B cell (primary cell): ENCODE measurements at regions not wholly inside any gene's neighbourhood (a gene's known extent, or its start where the extent isn't known, plus 50 kb on each side); places are given as distances from the start of the nearest gene placed in this dataset.

Experiments used
- EZH2 ChIP-seq: IDR thresholded peaks from 2 replicates; pipeline ENCODE4 v1.6.1; 2012; ENCODE audit warnings: borderline replicate concordance, low read depth, mild to moderate bottlenecking, moderate library complexity, low read length; ENCODE audit not compliant: insufficient read depth, poor library complexity, severe bottlenecking
- TF ChIP-seq, protein P1 (sequence below): fragments of 200-600 bp; IDR thresholded peaks from one replicate; pipeline ENCODE4 v1.8.0; 2022; ENCODE audit warnings: antibody characterized with exemption, mild to moderate bottlenecking

DNA sequence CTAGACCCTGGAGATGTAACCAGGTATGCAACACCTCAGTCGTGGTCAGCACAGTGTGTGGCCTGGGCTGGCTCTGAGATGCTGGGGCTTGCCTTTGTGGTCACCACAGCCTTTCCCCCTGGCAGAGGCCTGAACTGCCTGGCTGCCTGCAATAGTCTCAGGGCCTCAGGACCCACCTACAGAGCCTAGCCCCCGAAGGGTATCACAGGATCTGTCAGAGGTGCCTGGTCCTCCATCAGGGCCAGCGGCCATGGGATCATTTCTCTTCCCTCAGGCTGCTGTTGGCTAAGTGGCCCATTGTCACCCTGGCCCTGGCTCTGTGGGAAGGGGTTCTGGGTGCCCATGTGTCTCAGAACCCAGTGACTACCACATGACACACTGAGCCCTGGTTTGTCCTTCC is 141.6 kb downstream of the CYP26A1 start:
- TF ChIP-seq, protein P1, sequence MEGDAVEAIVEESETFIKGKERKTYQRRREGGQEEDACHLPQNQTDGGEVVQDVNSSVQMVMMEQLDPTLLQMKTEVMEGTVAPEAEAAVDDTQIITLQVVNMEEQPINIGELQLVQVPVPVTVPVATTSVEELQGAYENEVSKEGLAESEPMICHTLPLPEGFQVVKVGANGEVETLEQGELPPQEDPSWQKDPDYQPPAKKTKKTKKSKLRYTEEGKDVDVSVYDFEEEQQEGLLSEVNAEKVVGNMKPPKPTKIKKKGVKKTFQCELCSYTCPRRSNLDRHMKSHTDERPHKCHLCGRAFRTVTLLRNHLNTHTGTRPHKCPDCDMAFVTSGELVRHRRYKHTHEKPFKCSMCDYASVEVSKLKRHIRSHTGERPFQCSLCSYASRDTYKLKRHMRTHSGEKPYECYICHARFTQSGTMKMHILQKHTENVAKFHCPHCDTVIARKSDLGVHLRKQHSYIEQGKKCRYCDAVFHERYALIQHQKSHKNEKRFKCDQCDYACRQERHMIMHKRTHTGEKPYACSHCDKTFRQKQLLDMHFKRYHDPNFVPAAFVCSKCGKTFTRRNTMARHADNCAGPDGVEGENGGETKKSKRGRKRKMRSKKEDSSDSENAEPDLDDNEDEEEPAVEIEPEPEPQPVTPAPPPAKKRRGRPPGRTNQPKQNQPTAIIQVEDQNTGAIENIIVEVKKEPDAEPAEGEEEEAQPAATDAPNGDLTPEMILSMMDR, result no peak
- no peak for TF ChIP-seq EZH2
